IMR-90 (cell line): ENCODE measurements at regions not wholly inside any gene's neighbourhood (a gene's known extent, or its start where the extent isn't known, plus 50 kb on each side); places are given as distances from the start of the nearest gene placed in this dataset.

Experiments
- ATAC-seq: fragments of 200-7000 bp; cut with Tn5 transposase; 2 replicates; pipeline ENCODE4 v1.9.1; 2020; ENCODE audit warnings: low read depth, mild to moderate bottlenecking, moderate library complexity
- BruUV-seq: library from RNA; stranded (reverse); fragments of 400-500 nt; replicated peaks from 2 replicates; lab custom pipeline; 2021; lab: Mats Ljungman, UMichigan
- CTCF ChIA-PET: fragments of 300-600 bp; formaldehyde crosslinking; extraction: SDS; loops from one replicate; lab custom pipeline; 2021; ENCODE audit warnings: antibody characterized with exemption; lab: Yijun Ruan, JAX
- POLR2A ChIA-PET: fragments of 300-600 bp; sonication (Branson Sonifier 250); formaldehyde crosslinking; loops from one replicate; lab custom pipeline; 2022; ENCODE audit warnings: antibody characterized with exemption; ENCODE audit not compliant: unreplicated experiment; lab: Charles Lee
- DNase-seq: peaks from one replicate; pipeline ENCODE4 v3.0.0; 2013
- H2AFZ ChIP-seq: replicated peaks from 2 replicates; pipeline ENCODE3; 2013; ENCODE audit warnings: low read length, mild to moderate bottlenecking; ENCODE audit not compliant: poor library complexity
- H2AK5ac ChIP-seq: 2 replicates; pipeline ENCODE4 v1.6.1; 2013; ENCODE audit warnings: low read depth, low read length, inconsistent platforms
- H2AK9ac ChIP-seq: replicated peaks from 2 replicates; pipeline ENCODE3; 2013; ENCODE audit warnings: mild to moderate bottlenecking, low read depth, low read length, moderate library complexity; ENCODE audit not compliant: poor library complexity
- H2BK120ac ChIP-seq: 2 replicates; pipeline ENCODE4 v1.6.1; 2013; ENCODE audit warnings: low read depth, low read length, inconsistent platforms
- H2BK15ac ChIP-seq: 3 replicates; pipeline ENCODE4 v1.6.1; 2013; ENCODE audit warnings: low read depth, low read length, inconsistent platforms
- H2BK20ac ChIP-seq: 2 replicates; pipeline ENCODE4 v1.6.1; 2013; ENCODE audit warnings: low read depth, mild to moderate bottlenecking, inconsistent platforms, low read length, moderate library complexity
- H2BK5ac ChIP-seq: 2 replicates; pipeline ENCODE4 v1.6.1; 2013; ENCODE audit warnings: mild to moderate bottlenecking, low read depth, low read length, inconsistent platforms; ENCODE audit not compliant: poor library complexity, severe bottlenecking
- H3K14ac ChIP-seq: replicated peaks from 2 replicates; pipeline ENCODE4 v1.6.1; 2013; ENCODE audit warnings: low read depth, low read length, inconsistent platforms
- H3K18ac ChIP-seq: 2 replicates; pipeline ENCODE4 v1.6.1; 2013; ENCODE audit warnings: low read depth, low read length, control low read depth
- H3K23ac ChIP-seq: 2 replicates; pipeline ENCODE4 v1.6.1; 2013; ENCODE audit warnings: low read depth, low read length, inconsistent platforms
- H3K27ac ChIP-seq: 2 replicates; pipeline ENCODE4 v1.5.1; 2013; ENCODE audit warnings: mild to moderate bottlenecking, control low read depth, low read length; ENCODE audit not compliant: insufficient read depth
- H3K27me3 ChIP-seq: 2 replicates; pipeline ENCODE4 v1.6.1; 2013; ENCODE audit warnings: low read length; ENCODE audit not compliant: control insufficient read depth, insufficient read depth
- H3K36me3 ChIP-seq: 2 replicates; pipeline ENCODE4 v1.6.1; 2013; ENCODE audit warnings: low read length, mixed read lengths; ENCODE audit not compliant: control insufficient read depth, insufficient read depth
- H3K4ac ChIP-seq: 2 replicates; pipeline ENCODE4 v1.6.1; 2013; ENCODE audit warnings: low read depth, low read length, inconsistent platforms
- H3K4me1 ChIP-seq: 2 replicates; pipeline ENCODE4 v1.6.1; 2013; ENCODE audit warnings: low read length, mixed read lengths; ENCODE audit not compliant: control insufficient read depth, insufficient read depth
- H3K4me2 ChIP-seq: 2 replicates; pipeline ENCODE4 v1.6.1; 2013; ENCODE audit warnings: low read depth, mild to moderate bottlenecking, control low read depth, low read length, moderate library complexity
- H3K4me3 ChIP-seq: 2 replicates; pipeline ENCODE4 v1.5.1; 2013; ENCODE audit warnings: low read depth, mild to moderate bottlenecking, control low read depth, low read length, moderate library complexity; ENCODE audit not compliant: insufficient read depth
- H3K56ac ChIP-seq: 2 replicates; pipeline ENCODE4 v1.6.1; 2013; ENCODE audit warnings: low read length, inconsistent platforms; ENCODE audit not compliant: insufficient read depth; ENCODE audit errors: extremely low read depth
- H3K79me1 ChIP-seq, 2 experiments: 2 replicates each; pipeline ENCODE4 v1.6.1; 2013; ENCODE audit warnings: low read length in 2 of 2, inconsistent platforms in 1 of 2, low read depth in 1 of 2
- H3K9ac ChIP-seq: 2 replicates; pipeline ENCODE4 v1.6.1; 2013; ENCODE audit warnings: low read depth, low read length, control low read depth
- H3K9me1 ChIP-seq: 2 replicates; pipeline ENCODE4 v1.6.1; 2013; ENCODE audit warnings: low read length, inconsistent platforms; ENCODE audit not compliant: insufficient read depth
- H3K9me3 ChIP-seq: 2 replicates; pipeline ENCODE4 v1.6.1; 2013; ENCODE audit warnings: low read length; ENCODE audit not compliant: control insufficient read depth, insufficient read depth
- H4K20me1 ChIP-seq: 2 replicates; pipeline ENCODE4 v1.6.1; 2013; ENCODE audit warnings: low read length, inconsistent platforms; ENCODE audit not compliant: insufficient read depth
- H4K5ac ChIP-seq: 2 replicates; pipeline ENCODE4 v1.6.1; 2013; ENCODE audit warnings: mild to moderate bottlenecking, low read depth, low read length, control low read depth
- H4K8ac ChIP-seq, 2 experiments: 2 replicates each; pipeline ENCODE4 v1.6.1; 2013; ENCODE audit warnings: low read depth in 2 of 2, low read length in 2 of 2, control low read depth in 1 of 2, inconsistent platforms in 1 of 2
- H4K91ac ChIP-seq: 2 replicates; pipeline ENCODE4 v1.6.1; 2013; ENCODE audit warnings: low read depth, low read length, inconsistent platforms; ENCODE audit not compliant: insufficient read depth
- MAFK ChIP-seq: IDR thresholded peaks from 2 replicates; pipeline ENCODE4 v1.6.1; 2012; ENCODE audit warnings: low read depth, low read length, improper control_type of control experiment
- MAZ ChIP-seq: IDR thresholded peaks from 2 replicates; pipeline ENCODE4 v1.6.1; 2012; ENCODE audit warnings: low read depth, mild to moderate bottlenecking, low read length, improper control_type of control experiment, moderate library complexity, borderline replicate concordance
- POLR2A ChIP-seq: IDR thresholded peaks from 2 replicates; pipeline ENCODE4 v1.6.1; 2012; ENCODE audit warnings: mild to moderate bottlenecking, low read depth, low read length
- RAD21 ChIP-seq: IDR thresholded peaks from 2 replicates; pipeline ENCODE4 v1.6.1; 2012; ENCODE audit warnings: low read length, improper control_type of control experiment
- SMC3 ChIP-seq: fragments of 150-350 bp; IDR thresholded peaks from 2 replicates; pipeline ENCODE4 v1.6.1; 2016; ENCODE audit warnings: low read depth, mild to moderate bottlenecking, antibody characterized with exemption, low read length, moderate library complexity
- WGBS, 2 experiments: methylation state at CpG; one replicate each; pipeline versions ENCODE4 v1.1.5 to v1.1.7; 2013; ENCODE audit warnings: missing lambda C conversion rate in 2 of 2; ENCODE audit not compliant: insufficient read length in 1 of 2; ENCODE audit errors: extremely low coverage in 2 of 2; 5-methylcytosine and 5-hydroxymethylcytosine counted together
- dilution Hi-C: fragments of 300-500 bp; cut with HindIII; formaldehyde crosslinking; loops from one replicate; pipeline ENCODE4 v1.14.3; 2018; ENCODE audit warnings: low sequenced_read_pairs; ENCODE audit not compliant: unreplicated experiment
- in situ Hi-C: fragments of 300-500 bp; cut with MboI; formaldehyde crosslinking; loops from 3 replicates; pipeline ENCODE4 v1.14.3; 2019; ENCODE audit warnings: low sequenced_read_pairs, inconsistent platforms, mixed read lengths
- intact Hi-C: fragments of 100-400 bp; cut with micrococcal nuclease; formaldehyde crosslinking; loops from 2 replicates; pipeline ENCODE4 v1.10.0; 2022

GRCh38 chr10:133017203-133017601 lies 70.5 kb upstream of the ADGRA1 start:
- Histone ChIP-seq H3K9ac (no peak overlapping the region), H3K4me1 (no peaks in the 10 kb centered on the region), H3K36me3 (no peaks in the 10 kb centered on the region), H3K9me3 (peaks cover 25% of the 10 kb centered on the region; the same call in 1 of the 2 replicates), H3K9me1 (no peaks in the 10 kb centered on the region), H4K8ac (no peak overlapping the region), H3K23ac (no peak overlapping the region), H3K4me3 (no peak overlapping the region), H2AK5ac (no peak overlapping the region), H2AK9ac (no peak overlapping the region), H2BK20ac (no peak overlapping the region), H3K27me3 (peaks cover 2% of the 10 kb centered on the region; the same call in 1 of the 2 replicates), H3K56ac (no peak overlapping the region), H2BK120ac (no peak overlapping the region), H3K27ac (no peak overlapping the region), H4K20me1 (no peaks in the 10 kb centered on the region), H4K5ac (no peak overlapping the region), H2BK5ac (no peak overlapping the region), H3K18ac (no peak overlapping the region), H3K4ac (no peak overlapping the region), H4K91ac (no peak overlapping the region), H3K14ac (no peak overlapping the region), H3K79me1 (no peaks in the 10 kb centered on the region), H2BK15ac (no peak overlapping the region), H2AFZ (no peak overlapping the region), H3K4me2 (no peak overlapping the region)
- intact Hi-C loops, result no loop called here
- TF ChIP-seq SMC3 (no peak), POLR2A (no peak), MAFK (no peak), MAZ (no peak), RAD21 (no peak)
- WGBS, 2 experiments, result 87% methylated on average over 13 of the region's 27 CpGs; no CpG with 5 or more reads in 1 of the 2 experiments
- BruUV-seq, result no TSS peak
- DNase-seq (no peak), ATAC-seq (no peak)
- dilution Hi-C loops, result no loop called here
- ChIA-PET CTCF (no interaction called here), POLR2A (no interaction called here)
- in situ Hi-C loops, result no loop called here
